ENCODE measurements at regions not wholly inside any gene's neighbourhood (a gene's known extent, or its start where the extent isn't known, plus 50 kb on each side); places are given as distances from the start of the nearest gene placed in this dataset.
"Not testable (repeated sequence)": the region's sequence is repeated elsewhere in the genome, so short reads cannot be mapped to it uniquely, and the experiment has no call there.

DNA sequence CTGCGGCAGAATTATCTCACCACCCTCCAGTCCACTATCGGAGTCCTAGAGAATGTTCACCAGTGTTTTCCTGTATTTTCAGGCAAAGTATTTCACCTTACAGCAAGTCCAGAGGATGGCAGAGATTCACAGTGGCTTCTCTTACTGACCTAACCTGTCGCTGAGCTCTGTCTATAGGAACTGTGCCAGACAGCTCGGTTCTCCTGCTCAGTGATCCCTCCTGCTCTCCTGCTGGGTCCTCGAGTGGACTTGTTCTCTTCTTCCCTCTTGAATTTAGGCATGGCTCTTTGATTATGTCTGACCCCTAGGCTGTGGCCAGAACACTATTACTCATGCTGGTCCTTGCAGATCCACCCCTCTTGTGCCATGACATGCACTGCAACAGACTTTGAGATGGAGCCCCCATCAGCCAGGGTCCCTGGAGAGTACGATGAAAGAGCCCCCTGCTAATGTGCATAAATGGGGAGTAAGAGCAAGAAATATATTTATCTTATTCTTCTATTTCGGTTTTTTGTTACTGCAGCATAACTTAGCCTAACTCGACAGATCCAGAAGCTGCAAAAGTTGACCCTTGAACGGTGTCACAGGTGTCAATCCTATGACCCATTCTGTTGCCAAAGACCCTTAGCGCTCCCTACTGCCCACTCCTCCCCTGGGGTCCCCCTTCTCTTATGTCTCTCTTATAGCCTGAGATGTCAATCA, 439.4 kb downstream of the ZNF536 start:
- DNase-seq (ENCODE audit: low read depth), result no peak
- no peak overlapping the region for H3K4me3 ChIP-seq (ENCODE audit: low read depth, low read length)
- TF ChIP-seq, protein P1, sequence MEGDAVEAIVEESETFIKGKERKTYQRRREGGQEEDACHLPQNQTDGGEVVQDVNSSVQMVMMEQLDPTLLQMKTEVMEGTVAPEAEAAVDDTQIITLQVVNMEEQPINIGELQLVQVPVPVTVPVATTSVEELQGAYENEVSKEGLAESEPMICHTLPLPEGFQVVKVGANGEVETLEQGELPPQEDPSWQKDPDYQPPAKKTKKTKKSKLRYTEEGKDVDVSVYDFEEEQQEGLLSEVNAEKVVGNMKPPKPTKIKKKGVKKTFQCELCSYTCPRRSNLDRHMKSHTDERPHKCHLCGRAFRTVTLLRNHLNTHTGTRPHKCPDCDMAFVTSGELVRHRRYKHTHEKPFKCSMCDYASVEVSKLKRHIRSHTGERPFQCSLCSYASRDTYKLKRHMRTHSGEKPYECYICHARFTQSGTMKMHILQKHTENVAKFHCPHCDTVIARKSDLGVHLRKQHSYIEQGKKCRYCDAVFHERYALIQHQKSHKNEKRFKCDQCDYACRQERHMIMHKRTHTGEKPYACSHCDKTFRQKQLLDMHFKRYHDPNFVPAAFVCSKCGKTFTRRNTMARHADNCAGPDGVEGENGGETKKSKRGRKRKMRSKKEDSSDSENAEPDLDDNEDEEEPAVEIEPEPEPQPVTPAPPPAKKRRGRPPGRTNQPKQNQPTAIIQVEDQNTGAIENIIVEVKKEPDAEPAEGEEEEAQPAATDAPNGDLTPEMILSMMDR (IDR thresholded peaks at IDR 0.05; ENCODE audit: insufficient read depth, low read length), result no peak

DNA sequence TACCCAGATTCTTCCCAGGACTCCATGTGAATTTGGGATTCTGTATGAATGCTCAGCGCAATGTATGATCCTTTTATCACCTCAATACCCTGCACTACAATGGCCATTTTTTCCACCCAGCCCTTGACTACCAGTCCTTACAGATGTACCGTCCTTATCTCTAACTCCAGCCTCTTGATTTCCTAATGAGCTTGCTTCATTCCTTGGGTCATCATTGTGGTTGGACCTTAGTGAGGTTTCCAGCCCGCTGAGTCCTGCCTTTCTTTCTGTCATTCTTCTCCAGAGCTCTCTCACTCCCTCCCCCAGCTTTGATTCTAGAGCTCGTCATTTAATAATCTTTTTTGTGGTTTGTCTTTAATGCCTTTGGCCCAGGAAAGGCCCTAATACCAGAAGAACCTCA, 438.5 kb downstream of the ZNF536 start:
- TF ChIP-seq, protein P1 (IDR thresholded peaks at IDR 0.05; ENCODE audit: insufficient read depth, low read length), result no peak
- DNase-seq (ENCODE audit: low read depth), result no peak
- no peak overlapping the region for H3K4me3 ChIP-seq (ENCODE audit: low read depth, low read length)

DNA sequence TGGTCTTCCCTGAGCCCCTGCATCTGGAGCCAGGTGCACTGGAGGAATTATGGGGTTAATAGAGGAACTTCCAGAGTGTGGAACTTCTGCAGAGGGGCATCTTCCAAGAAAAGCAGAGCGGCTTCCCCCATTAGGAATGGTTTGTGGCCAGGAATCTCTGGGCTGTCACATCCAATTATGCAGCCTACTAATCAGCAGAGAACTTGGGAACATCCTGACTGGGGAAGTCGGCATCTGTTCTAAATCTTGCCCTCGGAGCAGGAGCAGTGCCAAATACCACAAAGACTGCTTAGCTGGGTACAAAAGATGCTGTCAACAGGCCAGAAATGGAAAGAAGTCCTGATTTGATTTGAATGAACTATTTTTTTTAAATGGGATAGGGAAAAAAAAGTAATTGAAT, 435.1 kb downstream of the ZNF536 start:
- TF ChIP-seq, protein P1 (IDR thresholded peaks at IDR 0.05; ENCODE audit: insufficient read depth, low read length), result no peak
- DNase-seq (ENCODE audit: low read depth), result no peak
- H3K4me3 ChIP-seq (ENCODE audit: low read depth, low read length), result no peak overlapping the region

DNA sequence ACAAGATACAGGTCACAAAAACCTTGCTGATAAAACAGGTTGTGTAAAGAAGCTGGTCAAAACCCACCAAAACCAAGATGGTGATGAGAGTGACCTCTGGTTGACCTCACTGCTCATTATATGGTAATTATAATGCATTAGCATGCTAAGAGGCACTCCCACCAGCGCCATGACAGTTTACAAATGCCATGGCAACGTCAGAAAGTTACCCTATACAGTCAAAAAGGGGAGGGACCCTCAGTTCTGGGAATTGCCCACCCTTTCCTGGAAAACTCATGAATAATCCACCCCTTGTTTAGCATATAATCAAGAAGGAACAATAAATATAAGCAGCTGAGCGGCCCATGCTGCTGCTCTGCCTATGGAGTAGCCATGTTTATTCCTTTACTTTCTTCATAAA, 434.1 kb downstream of the ZNF536 start:
- TF ChIP-seq, protein P1 (IDR thresholded peaks at IDR 0.05; ENCODE audit: insufficient read depth, low read length), result no peak
- no peak for DNase-seq (ENCODE audit: low read depth)
- no peak overlapping the region for H3K4me3 ChIP-seq (ENCODE audit: low read depth, low read length)

DNA sequence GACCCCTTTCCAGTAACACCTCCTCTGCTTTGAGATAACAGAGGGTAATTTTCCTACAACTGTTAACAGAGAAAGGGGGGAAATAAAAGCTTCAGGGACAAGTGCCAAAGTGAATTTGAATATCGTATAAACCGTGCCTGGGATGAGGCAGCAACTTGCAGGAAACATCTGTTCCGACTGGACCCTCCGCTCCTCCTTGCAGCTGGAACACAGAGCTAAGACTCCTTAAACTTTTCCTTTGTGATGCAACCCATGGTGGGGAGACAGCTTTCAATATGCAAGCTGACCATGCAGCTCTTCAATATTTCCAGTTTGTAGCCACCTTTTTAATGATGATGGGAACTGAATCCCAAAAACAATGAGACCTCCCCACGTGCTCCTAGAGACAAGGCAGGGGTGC, 432.6 kb downstream of the ZNF536 start:
- DNase-seq (ENCODE audit: low read depth), result no peak
- TF ChIP-seq, protein P1 (IDR thresholded peaks at IDR 0.05; ENCODE audit: insufficient read depth, low read length), result no peak
- no peak overlapping the region for H3K4me3 ChIP-seq (ENCODE audit: low read depth, low read length)

DNA sequence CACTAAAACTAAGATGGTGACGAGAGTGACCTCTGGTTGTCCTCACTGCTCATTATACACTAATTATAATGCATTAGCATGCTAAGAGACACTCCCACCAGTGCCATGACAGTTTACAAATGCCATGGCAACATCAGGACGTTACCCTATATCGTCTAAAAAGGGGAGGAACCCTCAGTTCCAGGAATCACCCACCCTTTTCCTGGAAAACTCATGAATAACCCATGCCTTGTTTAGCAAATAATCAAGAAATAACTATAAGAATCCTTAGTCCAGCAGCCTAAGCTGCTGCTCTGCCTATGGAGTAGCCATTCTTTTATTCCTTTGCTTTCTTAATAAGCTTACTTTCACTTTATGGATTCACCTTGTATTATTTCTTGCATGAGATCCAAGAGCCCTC, 432.1 kb downstream of the ZNF536 start:
- not testable (repeated sequence) for DNase-seq (ENCODE audit: low read depth); H3K4me3 ChIP-seq (ENCODE audit: low read depth, low read length)

DNA sequence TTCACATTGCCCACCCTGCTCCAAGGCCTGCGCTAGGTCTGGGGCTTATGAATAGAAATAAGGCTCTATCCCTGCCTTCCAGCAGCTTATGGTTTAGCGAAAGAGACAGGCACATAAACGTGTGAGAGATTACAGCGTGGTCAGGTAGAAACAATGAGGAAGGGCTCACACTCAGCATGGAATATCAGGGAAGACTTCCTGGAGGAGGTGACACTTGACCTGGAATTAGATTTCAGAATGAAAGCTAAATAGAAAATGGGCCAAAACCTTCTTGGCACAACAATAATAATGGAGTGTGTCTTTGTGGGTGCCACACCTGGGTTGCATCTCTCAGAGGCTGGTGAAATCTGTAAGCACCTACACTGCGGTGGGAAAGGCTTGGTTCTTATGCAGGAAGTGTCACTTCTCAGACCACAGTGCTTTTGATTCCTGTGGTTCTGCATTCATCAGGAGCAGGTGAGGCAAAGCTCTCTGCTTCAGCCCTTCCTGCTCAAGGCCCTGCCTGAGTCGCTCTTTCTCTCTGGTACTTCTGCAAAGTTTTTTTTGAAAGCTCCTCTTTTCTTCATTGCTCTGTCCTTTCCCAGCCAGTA, 430.3 kb downstream of the ZNF536 start:
- no peak for DNase-seq (ENCODE audit: low read depth)
- no peak overlapping the region for H3K4me3 ChIP-seq (ENCODE audit: low read depth, low read length)
- TF ChIP-seq, protein P1 (IDR thresholded peaks at IDR 0.05; ENCODE audit: insufficient read depth, low read length), result no peak

Measured in fibroblast of the aortic adventitia (primary cell).